Fibroblast of mammary gland (primary cell): ENCODE measurements at regions not wholly inside any gene's neighbourhood (a gene's known extent, or its start where the extent isn't known, plus 50 kb on each side); places are given as distances from the start of the nearest gene placed in this dataset.

Experiments used
- DNase-seq: peaks from one replicate; pipeline ENCODE4 v3.0.0-alpha.2; 2010; ENCODE audit warnings: low read depth
- H3K4me3 ChIP-seq: 2 replicates; pipeline ENCODE4 v1.5.1; 2011; ENCODE audit warnings: low read depth, mild to moderate bottlenecking, low read length, moderate library complexity; ENCODE audit not compliant: control insufficient read depth
- CTCF ChIP-seq: conservative IDR thresholded peaks from 2 replicates; pipeline ENCODE4 v1.5.1; 2011; ENCODE audit warnings: low read depth, low read length, inconsistent platforms; ENCODE audit not compliant: control insufficient read depth, insufficient read depth

- DNase-seq, result no peak
- H3K4me3 ChIP-seq, result no peak overlapping the region
- TF ChIP-seq CTCF, result no peak
These were observed 97.6 kb upstream of the PPP2R3A start for GRCh38 chr3:135867911-135868310.

DNA sequence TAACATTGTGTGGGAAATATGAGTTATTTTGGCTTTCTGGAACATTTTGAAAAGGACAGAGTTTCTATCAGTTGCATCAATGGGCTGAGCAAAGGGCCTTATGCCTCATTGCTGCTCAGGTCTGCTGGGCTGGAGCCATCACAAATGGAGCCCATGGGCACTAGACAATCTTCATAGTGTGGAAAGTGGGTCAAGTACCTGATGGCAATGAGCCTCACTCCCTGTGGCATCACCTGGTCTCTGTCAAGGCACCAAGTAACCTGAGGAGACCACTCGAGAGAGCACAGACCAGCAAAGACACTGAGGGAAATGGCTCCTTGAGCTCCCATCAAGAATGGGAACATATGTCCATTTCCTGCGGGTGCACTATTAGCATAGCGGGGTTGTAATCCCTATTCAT lies 96.7 kb upstream of the PPP2R3A start:
- no peak for TF ChIP-seq CTCF
- no peak overlapping the region for H3K4me3 ChIP-seq
- no peak for DNase-seq

DNA sequence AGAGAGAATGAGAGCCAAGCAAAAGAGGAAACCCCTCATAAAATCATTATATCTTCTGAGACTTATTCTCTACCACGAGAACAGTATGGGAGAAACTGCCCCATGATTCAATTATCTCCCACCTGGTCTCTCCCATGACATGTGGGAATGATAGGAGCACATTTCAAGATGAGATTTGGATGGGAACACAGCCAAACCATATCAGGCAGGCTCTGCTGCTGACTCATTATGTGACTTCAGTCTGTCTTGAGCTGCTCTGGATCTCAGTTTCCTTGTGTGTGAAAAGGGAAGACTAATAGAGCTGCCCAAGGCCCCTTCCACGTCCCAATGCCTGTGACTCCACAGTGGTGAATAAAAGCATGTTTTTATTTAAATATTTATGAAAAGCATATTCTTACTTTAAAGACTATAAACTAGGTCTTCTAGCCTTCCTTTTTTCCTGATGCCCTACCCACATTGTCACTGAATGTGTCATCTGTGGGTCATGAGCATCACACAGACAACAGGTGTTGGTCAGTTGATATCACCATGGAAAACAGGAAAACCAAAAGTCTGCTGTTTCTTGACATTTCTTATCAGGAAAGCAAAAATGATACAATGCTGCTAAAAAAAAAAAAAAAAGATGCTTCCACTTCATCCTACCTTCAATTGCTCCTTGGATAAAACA lies 96.0 kb upstream of the PPP2R3A start:
- H3K4me3 ChIP-seq, result no peak overlapping the region
- no peak for TF ChIP-seq CTCF
- peak; percentile 52 for DNase-seq

DNA sequence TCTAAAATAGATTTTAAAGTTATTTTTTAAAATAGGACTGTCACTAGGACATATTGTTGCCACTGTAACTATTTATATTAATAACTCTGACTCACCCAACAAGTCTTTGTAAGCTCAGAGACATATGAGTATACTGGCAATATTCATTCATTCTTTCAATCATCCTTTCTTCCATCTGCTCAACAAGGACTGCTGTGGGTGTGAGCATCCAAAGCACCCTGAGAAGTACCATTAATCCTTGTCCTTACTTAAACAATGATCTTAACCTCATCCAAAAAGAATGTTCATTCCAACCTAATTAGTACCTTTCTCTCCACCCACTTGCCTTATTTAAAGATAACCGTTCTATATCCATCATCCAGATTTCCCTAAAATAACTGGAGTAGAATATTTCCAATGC lies 94.2 kb upstream of the PPP2R3A start:
- TF ChIP-seq CTCF, result no peak
- no peak for DNase-seq
- no peak overlapping the region for H3K4me3 ChIP-seq

DNA sequence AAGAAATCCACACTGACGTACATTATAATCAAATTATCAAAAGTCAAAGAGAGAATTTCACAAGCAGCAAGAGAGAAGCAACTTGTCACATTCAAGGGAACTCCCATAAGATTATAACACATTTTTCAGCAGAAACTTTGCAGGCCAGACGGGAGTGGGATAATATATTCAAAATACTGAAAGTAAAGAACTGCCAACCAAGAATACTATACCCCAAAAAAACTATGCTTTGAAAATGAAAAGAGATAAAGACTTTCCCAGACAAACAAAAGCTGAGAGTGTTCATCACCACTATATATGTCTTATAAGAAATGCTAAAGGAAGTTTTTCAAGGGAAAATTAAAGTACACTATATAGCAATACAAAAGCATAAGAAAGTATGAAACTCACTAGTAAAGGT lies 91.5 kb upstream of the PPP2R3A start:
- TF ChIP-seq CTCF, result no peak
- DNase-seq, result no peak
- H3K4me3 ChIP-seq, result no peak overlapping the region

DNA sequence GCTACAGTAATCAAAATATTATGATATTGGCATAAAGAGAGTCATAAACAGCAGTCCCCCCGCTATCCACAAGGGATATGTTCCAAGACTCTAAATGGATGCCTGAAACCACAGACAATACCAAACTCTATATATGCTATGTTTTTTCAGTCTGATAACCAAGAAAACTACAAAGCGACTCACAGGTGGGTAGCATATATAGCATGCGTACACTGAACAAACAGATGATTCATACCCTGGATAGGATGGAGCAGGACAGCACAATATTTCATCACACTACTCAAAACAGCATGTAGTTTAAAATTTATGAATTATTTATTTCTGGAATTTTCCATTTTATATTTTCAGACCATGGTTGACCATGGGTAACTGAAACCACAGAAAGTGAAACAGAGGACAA lies 87.0 kb upstream of the PPP2R3A start:
- DNase-seq, result peak; percentile 62
- no peak for TF ChIP-seq CTCF
- H3K4me3 ChIP-seq, result no peak overlapping the region

- DNase-seq, result no peak
- TF ChIP-seq CTCF, result no peak
- no peak overlapping the region for H3K4me3 ChIP-seq
These were observed 79.6 kb upstream of the PPP2R3A start for GRCh38 chr3:135885885-135886284.
